OCI-LY3 (cell line): ENCODE measurements at regions not wholly inside any gene's neighbourhood (a gene's known extent, or its start where the extent isn't known, plus 50 kb on each side); places are given as distances from the start of the nearest gene placed in this dataset.

Experiments used
- H2AFZ ChIP-seq: fragments of 200-600, 300-600 bp; shearing (Covaris generic); 2 replicates; pipeline ENCODE4 v1.6.0; 2014; ENCODE audit warnings: antibody characterized with exemption, low read depth, low read length
- H3K27ac ChIP-seq: fragments of 200-600, 300-600 bp; sonication (generic); 2 replicates; pipeline ENCODE4 v1.5.1; 2014; ENCODE audit warnings: mild to moderate bottlenecking, low read length, moderate library complexity, mixed read lengths
- H3K27me3 ChIP-seq: fragments of 200-600, 300-600 bp; sonication (generic); 2 replicates; pipeline ENCODE4 v1.6.1; 2014; ENCODE audit warnings: low read depth, low read length, mixed read lengths
- H3K36me3 ChIP-seq: fragments of 200-600, 300-600 bp; sonication (generic); replicated peaks from 2 replicates; pipeline ENCODE3; 2014; ENCODE audit warnings: low read depth, low read length, mixed read lengths
- H3K4me1 ChIP-seq: fragments of 300-600, 200-600 bp; sonication (generic); 2 replicates; pipeline ENCODE4 v1.6.1; 2014; ENCODE audit warnings: low read length, mixed read lengths
- H3K4me2 ChIP-seq: fragments of 200-600, 300-600 bp; sonication (generic); 2 replicates; pipeline ENCODE4 v1.6.1; 2014; ENCODE audit warnings: low read length, mixed read lengths
- H3K4me3 ChIP-seq: fragments of 300-600, 200-600 bp; sonication (generic); 2 replicates; pipeline ENCODE4 v1.5.1; 2014; ENCODE audit warnings: antibody characterized with exemption, mild to moderate bottlenecking, low read length, moderate library complexity
- H3K79me2 ChIP-seq: fragments of 300-600, 200-600 bp; shearing (Covaris generic); 2 replicates; pipeline ENCODE4 v1.6.1; 2014; ENCODE audit warnings: mild to moderate bottlenecking, low read length, mixed read lengths
- H3K9ac ChIP-seq: fragments of 300-600, 200-600 bp; shearing (Covaris generic); 2 replicates; pipeline ENCODE4 v1.6.0; 2014; ENCODE audit warnings: mild to moderate bottlenecking, low read length, moderate library complexity
- H3K9me3 ChIP-seq: fragments of 200-600, 300-600 bp; shearing (Covaris generic); 2 replicates; pipeline ENCODE4 v1.6.1; 2014; ENCODE audit warnings: low read length, mixed read lengths; ENCODE audit not compliant: insufficient read depth
- H4K20me1 ChIP-seq: fragments of 200-600, 300-600 bp; sonication (generic); 2 replicates; pipeline ENCODE4 v1.6.1; 2016; ENCODE audit warnings: low read length, mixed read lengths; ENCODE audit not compliant: insufficient read depth
- CTCF ChIP-seq: fragments of 200-600, 300-600 bp; sonication (generic); IDR thresholded peaks from 2 replicates; pipeline ENCODE4 v1.5.1; 2014; ENCODE audit warnings: antibody characterized with exemption, low read length, low read depth
- EZH2phosphoT487 ChIP-seq: fragments of 200-600 bp; shearing (Covaris generic); IDR thresholded peaks from 2 replicates; pipeline ENCODE4 v1.6.1; 2018; ENCODE audit warnings: antibody characterized with exemption, mixed run types, low read depth

- TF ChIP-seq CTCF (no peak), EZH2phosphoT487 (no peak)
- Histone ChIP-seq H3K9ac (no peak overlapping the region), H3K4me2 (no peak overlapping the region), H4K20me1 (no peaks in the 10 kb centered on the region), H3K27me3 (no peaks in the 10 kb centered on the region), H3K36me3 (no peaks in the 10 kb centered on the region), H2AFZ (no peak overlapping the region), H3K4me3 (no peak overlapping the region), H3K4me1 (no peaks in the 10 kb centered on the region), H3K9me3 (no peaks in the 10 kb centered on the region), H3K79me2 (no peaks in the 10 kb centered on the region), H3K27ac (no peak overlapping the region)
These were observed 123.9 kb downstream of the DIO2 start for GRCh38 chr14:80087411-80087810.

- Histone ChIP-seq H3K9ac (no peak overlapping the region), H3K4me3 (no peak overlapping the region), H3K27ac (no peak overlapping the region), H3K36me3 (no peaks in the 10 kb centered on the region), H4K20me1 (no peaks in the 10 kb centered on the region), H3K27me3 (no peaks in the 10 kb centered on the region), H2AFZ (no peak overlapping the region), H3K4me1 (no peaks in the 10 kb centered on the region), H3K9me3 (no peaks in the 10 kb centered on the region), H3K79me2 (no peaks in the 10 kb centered on the region), H3K4me2 (no peak overlapping the region)
- TF ChIP-seq CTCF (no peak), EZH2phosphoT487 (no peak)
These were observed 127.1 kb downstream of the DIO2 start for GRCh38 chr14:80084196-80084595.

- no peak for TF ChIP-seq CTCF
- no peak for TF ChIP-seq EZH2phosphoT487
- H3K4me1 ChIP-seq: no peaks in the 10 kb centered on the region
- H3K79me2 ChIP-seq: no peaks in the 10 kb centered on the region
- no peak overlapping the region for H2AFZ ChIP-seq
- no peaks in the 10 kb centered on the region for H3K27me3 ChIP-seq
- no peak overlapping the region for H3K9ac ChIP-seq
- H4K20me1 ChIP-seq: no peaks in the 10 kb centered on the region
- no peak overlapping the region for H3K4me2 ChIP-seq
- no peak overlapping the region for H3K4me3 ChIP-seq
- no peaks in the 10 kb centered on the region for H3K36me3 ChIP-seq
- no peak overlapping the region for H3K27ac ChIP-seq
- H3K9me3 ChIP-seq: no peaks in the 10 kb centered on the region
These were observed 130.7 kb downstream of the DIO2 start for GRCh38 chr14:80080601-80081000.

GRCh38 chr14:80078501-80078900 is 132.8 kb downstream of the DIO2 start:
- H3K9ac ChIP-seq: no peak overlapping the region
- no peak overlapping the region for H3K4me2 ChIP-seq
- H2AFZ ChIP-seq: no peak overlapping the region
- no peaks in the 10 kb centered on the region for H3K27me3 ChIP-seq
- no peaks in the 10 kb centered on the region for H3K79me2 ChIP-seq
- H3K4me3 ChIP-seq: no peak overlapping the region
- TF ChIP-seq CTCF: no peak
- TF ChIP-seq EZH2phosphoT487: no peak
- H3K9me3 ChIP-seq: no peaks in the 10 kb centered on the region
- no peak overlapping the region for H3K27ac ChIP-seq
- H3K4me1 ChIP-seq: no peaks in the 10 kb centered on the region
- H4K20me1 ChIP-seq: no peaks in the 10 kb centered on the region
- H3K36me3 ChIP-seq: no peaks in the 10 kb centered on the region
